H9 (cell line): ENCODE measurements at regions not wholly inside any gene's neighbourhood (a gene's known extent, or its start where the extent isn't known, plus 50 kb on each side); places are given as distances from the start of the nearest gene placed in this dataset.

Experiments used
- DNase-seq: peaks from one replicate; pipeline ENCODE4 v3.0.0-alpha.2; 2017
- H2AFZ ChIP-seq: one replicate; pipeline ENCODE4 v1.6.1; 2013; ENCODE audit warnings: mild to moderate bottlenecking, low read length, control low read depth, moderate library complexity
- H2AK5ac ChIP-seq: 2 replicates; pipeline ENCODE4 v1.6.1; 2013; ENCODE audit warnings: low read length, control low read depth, mixed read lengths; ENCODE audit not compliant: insufficient read length
- H2BK120ac ChIP-seq: one replicate; pipeline ENCODE4 v1.6.1; 2013; ENCODE audit warnings: low read depth, mild to moderate bottlenecking, low read length, control low read depth, inconsistent platforms; ENCODE audit not compliant: poor library complexity, severe bottlenecking
- H2BK12ac ChIP-seq: 2 replicates; pipeline ENCODE4 v1.6.1; 2013; ENCODE audit warnings: low read length, control low read depth, mixed read lengths, low read depth; ENCODE audit not compliant: insufficient read length
- H2BK15ac ChIP-seq: 2 replicates; pipeline ENCODE4 v1.6.1; 2013; ENCODE audit warnings: low read depth, low read length, control low read depth
- H2BK20ac ChIP-seq: one replicate; pipeline ENCODE4 v1.6.1; 2013; ENCODE audit warnings: low read depth, mild to moderate bottlenecking, low read length, control low read depth, inconsistent platforms; ENCODE audit not compliant: poor library complexity, severe bottlenecking
- H2BK5ac ChIP-seq: 2 replicates; pipeline ENCODE4 v1.6.1; 2013; ENCODE audit warnings: low read length, control low read depth, mixed read lengths; ENCODE audit not compliant: insufficient read length
- H3K14ac ChIP-seq: 2 replicates; pipeline ENCODE4 v1.6.1; 2013; ENCODE audit warnings: low read length, control low read depth; ENCODE audit not compliant: insufficient read depth
- H3K18ac ChIP-seq: 2 replicates; pipeline ENCODE4 v1.6.1; 2013; ENCODE audit warnings: low read depth, mild to moderate bottlenecking, mixed read lengths, low read length, control low read depth; ENCODE audit not compliant: insufficient read length
- H3K23ac ChIP-seq: 2 replicates; pipeline ENCODE4 v1.6.1; 2013; ENCODE audit warnings: low read length, control low read depth, mixed read lengths, low read depth; ENCODE audit not compliant: insufficient read length
- H3K23me2 ChIP-seq: 2 replicates; pipeline ENCODE4 v1.6.1; 2013; ENCODE audit warnings: low read depth, mild to moderate bottlenecking, mixed read lengths, low read length, control low read depth; ENCODE audit not compliant: insufficient read length, poor library complexity, severe bottlenecking
- H3K27ac ChIP-seq: 2 replicates; pipeline ENCODE4 v1.5.1; 2013; ENCODE audit warnings: low read length, control low read depth, mixed read lengths, low read depth; ENCODE audit not compliant: insufficient read length
- H3K27me3 ChIP-seq: 2 replicates; pipeline ENCODE4 v1.6.1; 2013; ENCODE audit warnings: low read length, control low read depth, inconsistent platforms; ENCODE audit not compliant: insufficient read depth
- H3K4ac ChIP-seq: 2 replicates; pipeline ENCODE4 v1.6.1; 2013; ENCODE audit warnings: low read depth, mild to moderate bottlenecking, control low read depth, inconsistent platforms, low read length, moderate library complexity
- H3K4me1 ChIP-seq: 2 replicates; pipeline ENCODE4 v1.6.1; 2013; ENCODE audit warnings: low read length, control low read depth, inconsistent platforms; ENCODE audit not compliant: insufficient read depth
- H3K4me2 ChIP-seq: 2 replicates; pipeline ENCODE4 v1.6.1; 2013; ENCODE audit warnings: low read length, control low read depth, mixed read lengths; ENCODE audit not compliant: insufficient read length, insufficient read depth
- H3K56ac ChIP-seq: 2 replicates; pipeline ENCODE4 v1.6.1; 2013; ENCODE audit warnings: low read depth, mild to moderate bottlenecking, mixed read lengths, low read length, control low read depth; ENCODE audit not compliant: insufficient read length
- H3K79me1 ChIP-seq: 2 replicates; pipeline ENCODE4 v1.6.1; 2013; ENCODE audit warnings: low read depth, mild to moderate bottlenecking, moderate library complexity, low read length, control low read depth, inconsistent platforms; ENCODE audit not compliant: insufficient read depth, poor library complexity, severe bottlenecking
- H3K79me2 ChIP-seq: 2 replicates; pipeline ENCODE4 v1.6.1; 2013; ENCODE audit warnings: low read length, control low read depth, inconsistent platforms; ENCODE audit not compliant: insufficient read depth
- H3K9ac ChIP-seq: 2 replicates; pipeline ENCODE4 v1.6.1; 2013; ENCODE audit warnings: low read length, control low read depth, mixed read lengths; ENCODE audit not compliant: insufficient read length; ENCODE audit errors: extremely low read depth
- H3K9me3 ChIP-seq: one replicate; pipeline ENCODE4 v1.6.1; 2013; ENCODE audit warnings: low read depth, low read length, inconsistent platforms; ENCODE audit not compliant: control insufficient read depth
- H3T11ph ChIP-seq: one replicate; pipeline ENCODE4 v1.6.1; 2013; ENCODE audit warnings: mild to moderate bottlenecking, low read length, control low read depth, inconsistent platforms
- H4K20me1 ChIP-seq: one replicate; pipeline ENCODE4 v1.6.1; 2013; ENCODE audit not compliant: control insufficient read depth, insufficient read length, insufficient read depth
- H4K5ac ChIP-seq: 2 replicates; pipeline ENCODE4 v1.6.1; 2013; ENCODE audit warnings: low read depth, mild to moderate bottlenecking, mixed read lengths, low read length, control low read depth; ENCODE audit not compliant: insufficient read length
- H4K8ac ChIP-seq: replicated peaks from 2 replicates; pipeline ENCODE4 v1.6.1; 2013; ENCODE audit warnings: low read length, control low read depth, mixed read lengths, low read depth; ENCODE audit not compliant: insufficient read length
- H4K91ac ChIP-seq: 2 replicates; pipeline ENCODE4 v1.6.1; 2013; ENCODE audit warnings: low read depth, mild to moderate bottlenecking, moderate library complexity, mixed read lengths, low read length, control low read depth; ENCODE audit not compliant: insufficient read length
- H3K27ac Mint-ChIP-seq, 3 experiments: 2 replicates in 2 of 3; 3 replicates in 1 of 3; pipeline ENCODE4 v1.8.0; 2020 to 2021; ENCODE audit warnings: mixed read lengths in 3 of 3, mild to moderate bottlenecking in 1 of 3, moderate library complexity in 1 of 3
- H3K27me3 Mint-ChIP-seq: 2 replicates; pipeline ENCODE4 v1.8.0; 2021; ENCODE audit warnings: low read depth, mild to moderate bottlenecking, moderate library complexity, mixed read lengths
- H3K36me3 Mint-ChIP-seq, 3 experiments: 2 replicates in 2 of 3; 3 replicates in 1 of 3; pipeline ENCODE4 v1.8.0; 2020 to 2021; ENCODE audit warnings: low read depth in 3 of 3, mixed read lengths in 3 of 3; ENCODE audit not compliant: insufficient read depth in 1 of 3
- H3K4me1 Mint-ChIP-seq, 2 experiments: 2 replicates each; pipeline ENCODE4 v1.8.0; 2020; ENCODE audit warnings: mixed read lengths in 2 of 2
- H3K4me3 Mint-ChIP-seq, 2 experiments: 2 replicates in 1 of 2; 3 replicates in 1 of 2; pipeline ENCODE4 v1.8.0; 2020 to 2021; ENCODE audit warnings: mild to moderate bottlenecking in 2 of 2, mixed read lengths in 2 of 2, moderate library complexity in 1 of 2
- H3K9me3 Mint-ChIP-seq, 2 experiments: 2 replicates in 1 of 2; 3 replicates in 1 of 2; pipeline ENCODE4 v1.8.0; 2020; ENCODE audit warnings: mild to moderate bottlenecking in 2 of 2, mixed read lengths in 2 of 2, moderate library complexity in 1 of 2
- TF ChIP-seq, protein P1 (sequence below): fragments of 200-600 bp; sonication (generic); conservative IDR thresholded peaks from 3 replicates; pipeline ENCODE4 v1.8.0; 2021; ENCODE audit warnings: antibody characterized with exemption, mild to moderate bottlenecking

GRCh38 chr3:30098243-30098642, 508.2 kb upstream of the TGFBR2 start:
- Histone ChIP-seq H3K4me2 (no peak overlapping the region), H2BK20ac (no peak overlapping the region), H3K56ac (no peak overlapping the region), H2BK120ac (no peak overlapping the region), H4K91ac (no peak overlapping the region), H3K23me2 (no peaks in the 10 kb centered on the region), H4K5ac (no peak overlapping the region), H2BK5ac (no peak overlapping the region), H3K18ac (no peak overlapping the region), H3K9ac (no peak overlapping the region), H3K9me3 (no peaks in the 10 kb centered on the region), H3K23ac (no peak overlapping the region), H2BK12ac (no peak overlapping the region), H2BK15ac (no peak overlapping the region), H3K27ac (no peak overlapping the region), H2AFZ (no peak overlapping the region), H3K4me1 (no peaks in the 10 kb centered on the region; the same call in 1 of the 2 replicates), H4K8ac (no peak overlapping the region), H3K79me2 (no peaks in the 10 kb centered on the region), H3K4ac (no peak overlapping the region), H4K20me1 (no peaks in the 10 kb centered on the region), H3K79me1 (no peaks in the 10 kb centered on the region), H3K14ac (no peak overlapping the region), H2AK5ac (no peak overlapping the region), H3T11ph (no peak overlapping the region), H3K27me3 (no peaks in the 10 kb centered on the region)
- TF ChIP-seq, protein P1, sequence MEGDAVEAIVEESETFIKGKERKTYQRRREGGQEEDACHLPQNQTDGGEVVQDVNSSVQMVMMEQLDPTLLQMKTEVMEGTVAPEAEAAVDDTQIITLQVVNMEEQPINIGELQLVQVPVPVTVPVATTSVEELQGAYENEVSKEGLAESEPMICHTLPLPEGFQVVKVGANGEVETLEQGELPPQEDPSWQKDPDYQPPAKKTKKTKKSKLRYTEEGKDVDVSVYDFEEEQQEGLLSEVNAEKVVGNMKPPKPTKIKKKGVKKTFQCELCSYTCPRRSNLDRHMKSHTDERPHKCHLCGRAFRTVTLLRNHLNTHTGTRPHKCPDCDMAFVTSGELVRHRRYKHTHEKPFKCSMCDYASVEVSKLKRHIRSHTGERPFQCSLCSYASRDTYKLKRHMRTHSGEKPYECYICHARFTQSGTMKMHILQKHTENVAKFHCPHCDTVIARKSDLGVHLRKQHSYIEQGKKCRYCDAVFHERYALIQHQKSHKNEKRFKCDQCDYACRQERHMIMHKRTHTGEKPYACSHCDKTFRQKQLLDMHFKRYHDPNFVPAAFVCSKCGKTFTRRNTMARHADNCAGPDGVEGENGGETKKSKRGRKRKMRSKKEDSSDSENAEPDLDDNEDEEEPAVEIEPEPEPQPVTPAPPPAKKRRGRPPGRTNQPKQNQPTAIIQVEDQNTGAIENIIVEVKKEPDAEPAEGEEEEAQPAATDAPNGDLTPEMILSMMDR, result no peak
- Mint-ChIP-seq H3K27ac (no peak overlapping the region), H3K27me3 (peaks cover 2% of the 10 kb centered on the region; the same call in 1 of the 2 replicates), H3K9me3 (peaks cover 5 to 7% of the 10 kb centered on the region in 2 experiments; a peak in 3 of 5 replicates), H3K36me3 (peaks cover under 1 to 3% (median under 1%) of the 10 kb centered on the region in 3 experiments; a peak in 5 of 7 replicates), H3K4me3 (no peak overlapping the region), H3K4me1 (peaks cover 12 to 18% of the 10 kb centered on the region in 2 experiments)
- DNase-seq, result no peak
